Astrocyte of the hippocampus (primary cell): ENCODE measurements at regions not wholly inside any gene's neighbourhood (a gene's known extent, or its start where the extent isn't known, plus 50 kb on each side); places are given as distances from the start of the nearest gene placed in this dataset.
"Not testable (repeated sequence)": the region's sequence is repeated elsewhere in the genome, so short reads cannot be mapped to it uniquely, and the experiment has no call there.

Experiments
- DNase-seq: peaks from one replicate; pipeline ENCODE4 v3.0.0; 2011; ENCODE audit warnings: low read depth, low spot score

DNA sequence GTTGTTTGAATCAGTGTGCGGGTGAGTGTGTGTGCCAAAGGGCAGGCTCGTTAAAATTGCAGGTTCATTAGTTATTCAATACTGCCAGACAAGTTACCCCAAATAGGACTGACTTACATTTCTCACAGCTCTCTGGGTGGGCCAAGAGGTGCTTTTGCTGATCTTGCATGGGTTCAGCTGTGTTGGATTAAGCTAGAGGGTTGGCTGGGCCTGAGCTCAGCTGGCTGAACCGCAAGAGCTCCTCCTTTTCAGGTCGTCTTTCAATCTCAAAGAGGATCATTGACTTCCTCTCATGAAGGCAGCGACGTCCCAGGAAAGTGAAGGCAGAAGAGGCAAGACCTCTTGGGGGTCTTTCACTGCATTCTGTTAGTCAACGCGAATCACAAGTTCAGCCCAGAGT is 343.3 kb upstream of the FRG1 start:
- no peak for DNase-seq

DNA sequence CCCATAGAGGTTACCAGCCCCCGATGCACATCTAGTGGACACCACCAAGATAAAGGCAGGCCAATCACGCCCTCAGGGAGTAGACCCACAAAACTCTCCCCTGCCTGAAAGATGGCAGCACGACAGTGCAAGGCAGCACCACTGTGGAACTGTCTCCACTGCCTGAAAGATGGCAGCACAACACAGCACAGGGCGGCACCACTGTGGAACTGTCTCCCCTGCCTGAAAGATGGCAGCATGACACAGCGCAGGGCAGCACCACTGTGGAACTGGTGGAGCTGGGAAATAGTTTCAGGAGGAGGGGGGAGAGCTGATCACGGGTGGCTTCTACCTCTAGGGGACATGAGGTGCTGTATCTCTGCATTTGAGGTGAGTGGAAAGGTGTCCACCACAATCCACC is 340.4 kb upstream of the FRG1 start:
- no peak for DNase-seq

DNA sequence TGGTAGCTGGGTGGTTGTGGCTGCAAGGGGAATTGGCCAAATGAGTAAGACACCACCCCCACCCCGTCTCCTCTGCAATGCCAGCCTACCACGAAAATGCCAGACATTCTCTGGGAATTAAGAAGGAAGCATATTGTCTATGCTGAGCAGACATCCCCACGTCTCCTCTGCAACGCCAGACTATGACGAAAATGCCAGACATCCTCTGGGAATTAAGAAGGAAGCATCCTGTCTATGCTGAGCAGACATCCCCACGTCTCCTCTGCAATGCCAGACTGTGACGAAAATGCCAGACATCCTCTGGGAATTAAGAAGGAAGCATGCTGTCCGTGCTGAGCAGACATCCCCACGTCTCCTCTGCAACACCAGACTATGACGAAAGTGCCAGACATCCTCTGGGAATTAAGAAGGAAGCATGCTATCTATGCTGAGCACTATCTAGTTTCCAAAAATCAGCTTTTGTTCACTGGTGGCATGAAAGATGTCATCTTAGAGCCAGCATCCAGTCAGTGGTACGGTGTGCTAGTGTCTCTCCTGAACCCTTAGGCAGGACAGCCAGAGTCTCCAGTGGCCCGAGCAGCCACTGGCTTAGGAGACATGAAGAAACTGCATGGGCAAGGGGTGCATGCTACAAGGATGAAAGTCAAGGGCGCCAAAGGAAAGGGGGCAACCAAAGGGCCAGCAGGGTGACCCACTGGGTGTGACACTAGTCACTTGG is 339.8 kb upstream of the FRG1 start:
- DNase-seq: peak; percentile 1

DNA sequence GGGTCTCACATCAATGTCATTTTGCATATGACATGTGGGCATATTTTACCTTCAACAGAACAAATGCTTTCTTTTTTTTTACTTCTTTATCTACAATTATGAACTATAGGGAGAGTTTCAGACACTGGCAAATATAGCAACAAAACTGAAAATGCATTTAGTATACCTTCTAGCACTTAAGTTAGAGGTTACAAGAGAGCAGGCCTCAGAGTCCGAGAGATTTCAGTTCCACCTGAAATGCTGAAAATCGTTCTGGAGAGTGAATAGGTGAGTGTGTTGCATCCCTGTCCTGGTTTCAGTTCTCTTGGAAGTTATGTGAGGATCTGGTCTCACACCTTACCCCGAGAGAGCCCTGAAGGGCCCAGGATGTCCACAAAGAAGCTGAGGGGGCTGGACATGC is 337.8 kb upstream of the FRG1 start:
- DNase-seq: not testable (repeated sequence)

DNA sequence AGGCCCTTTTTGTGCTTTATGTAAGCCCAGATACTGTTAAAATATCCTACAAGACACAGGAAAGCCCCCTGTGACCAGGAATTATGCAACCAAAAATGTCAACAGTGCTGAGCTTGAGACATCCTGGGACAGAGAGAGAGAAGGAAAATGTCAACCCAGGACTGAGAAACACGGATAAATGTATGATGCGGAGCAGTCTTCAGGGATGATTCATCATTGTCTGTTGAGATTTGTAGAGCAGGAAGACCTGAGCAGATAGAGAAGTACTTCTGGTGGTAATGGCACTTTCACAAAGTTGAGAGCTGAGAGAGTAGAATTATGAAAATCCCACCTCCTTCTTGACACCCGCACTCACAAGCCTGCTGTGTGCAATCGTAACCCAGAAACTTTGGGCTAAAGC is 330.1 kb upstream of the FRG1 start:
- not testable (repeated sequence) for DNase-seq

DNA sequence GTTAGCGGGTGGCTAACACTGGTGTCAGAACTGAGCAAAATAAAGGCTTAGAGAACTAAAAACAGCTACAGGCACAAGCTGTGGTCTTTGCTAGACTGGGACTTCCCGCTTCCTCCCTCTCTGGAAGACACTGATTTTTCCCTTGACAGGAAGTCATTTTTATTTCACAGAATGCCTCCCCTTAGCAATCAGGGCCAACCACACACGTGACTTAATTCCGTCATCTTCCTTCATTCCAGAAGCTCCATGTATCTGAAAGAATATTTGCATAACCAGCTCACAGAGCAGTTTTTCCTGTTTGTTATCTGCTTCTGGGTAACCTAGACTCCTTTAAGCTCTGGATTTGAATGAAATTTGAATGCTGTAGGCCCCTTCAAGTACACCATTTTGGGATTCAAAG is 327.5 kb upstream of the FRG1 start:
- no peak for DNase-seq

DNA sequence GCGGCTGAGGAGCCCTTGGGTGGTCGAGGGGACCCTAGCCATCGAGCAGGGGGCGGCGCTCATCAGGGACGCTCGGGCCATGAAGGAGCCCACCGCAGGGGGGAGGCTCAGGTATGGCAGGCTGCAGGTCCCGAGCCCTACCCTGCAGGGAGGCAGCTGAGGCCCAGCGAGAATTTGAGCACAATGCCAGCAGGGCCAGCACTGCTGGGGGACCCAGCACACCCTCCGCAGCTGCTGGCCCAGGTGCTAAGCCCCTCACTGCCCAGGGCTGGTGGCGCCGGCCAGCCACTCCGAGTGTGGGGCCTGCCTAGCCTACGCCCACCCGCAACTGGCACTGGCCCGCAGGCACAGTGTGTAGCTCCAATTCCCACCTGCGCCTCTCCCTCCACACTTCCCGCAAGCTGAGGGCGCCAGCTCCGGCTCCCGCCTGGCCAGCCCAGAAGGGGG is 325.4 kb upstream of the FRG1 start:
- no peak for DNase-seq

DNA sequence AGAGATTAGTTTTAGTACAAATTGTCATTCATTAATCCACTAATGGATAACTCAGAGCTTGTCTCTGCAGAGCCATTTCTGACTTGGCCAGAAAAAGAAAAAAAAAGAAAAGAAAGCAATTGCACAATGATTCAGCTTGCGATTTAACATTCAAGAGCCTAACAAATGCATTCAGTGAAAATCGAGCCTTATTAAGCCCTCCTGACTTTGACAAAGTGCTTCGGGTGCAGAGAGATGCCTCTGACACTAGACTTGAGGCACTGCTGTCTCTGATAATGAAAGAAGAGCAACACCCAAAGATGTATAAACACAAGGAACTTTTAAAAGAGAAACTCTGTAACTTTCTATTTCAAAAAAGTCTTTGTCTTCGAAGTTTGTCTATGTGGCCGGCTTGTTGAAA is 322.9 kb upstream of the FRG1 start:
- DNase-seq: peak; percentile 1

DNA sequence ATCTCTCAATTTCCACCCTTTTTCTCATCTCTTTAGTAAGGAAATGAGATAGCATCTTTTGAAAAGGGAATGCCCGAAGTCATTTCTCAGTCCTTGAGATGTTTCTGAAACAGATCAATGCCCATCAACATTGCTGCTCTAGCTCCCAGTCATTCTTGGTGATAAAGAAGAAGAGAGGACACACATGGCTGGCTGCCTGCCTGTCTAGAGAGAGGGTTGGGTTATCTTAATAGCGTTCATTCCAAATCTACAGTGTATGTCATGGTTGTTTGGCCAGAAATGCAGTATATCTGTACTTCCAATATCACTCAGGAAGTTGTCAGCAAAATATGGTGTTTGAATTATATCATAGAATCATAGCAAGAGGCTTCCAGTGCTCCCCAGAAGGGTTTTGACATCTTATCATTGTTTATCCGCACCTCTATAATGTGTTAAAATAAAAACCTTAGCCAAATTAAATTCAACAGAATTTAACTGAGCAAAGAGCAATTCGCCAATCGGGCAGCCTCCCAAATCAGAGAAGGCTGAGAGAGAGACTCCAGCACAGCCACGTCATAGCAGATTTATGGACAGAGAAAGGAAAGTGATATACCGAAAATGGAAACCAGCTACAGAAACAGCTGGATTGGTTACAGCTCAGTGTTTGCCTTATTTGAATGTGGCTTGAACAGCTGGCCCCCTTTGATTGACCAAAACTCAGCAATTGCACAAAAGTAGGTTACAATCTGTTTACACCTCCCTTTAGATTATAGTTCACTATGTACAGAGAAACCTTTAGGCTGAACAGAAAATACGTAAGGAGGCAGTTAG is 321.0 kb upstream of the FRG1 start:
- not testable (repeated sequence) for DNase-seq

DNA sequence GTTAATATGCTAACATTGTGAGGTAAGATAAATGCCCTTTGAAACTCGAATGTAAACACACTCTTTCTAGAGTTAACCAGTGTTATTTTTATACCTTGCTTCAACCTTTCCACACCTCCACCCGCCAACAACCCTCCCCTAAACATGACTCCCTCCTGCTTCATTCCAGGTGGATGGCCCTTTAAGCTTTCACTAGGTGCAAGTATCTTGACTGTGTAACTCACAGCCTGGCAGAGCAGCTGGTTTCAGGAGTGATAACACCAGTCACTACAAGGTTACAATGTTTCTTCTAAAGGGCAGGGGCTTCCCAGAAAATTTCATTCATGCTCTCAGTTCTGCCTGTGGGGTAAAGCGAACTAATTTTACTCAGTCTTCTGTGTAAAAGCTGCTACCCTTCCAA is 318.1 kb upstream of the FRG1 start:
- not testable (repeated sequence) for DNase-seq

DNA sequence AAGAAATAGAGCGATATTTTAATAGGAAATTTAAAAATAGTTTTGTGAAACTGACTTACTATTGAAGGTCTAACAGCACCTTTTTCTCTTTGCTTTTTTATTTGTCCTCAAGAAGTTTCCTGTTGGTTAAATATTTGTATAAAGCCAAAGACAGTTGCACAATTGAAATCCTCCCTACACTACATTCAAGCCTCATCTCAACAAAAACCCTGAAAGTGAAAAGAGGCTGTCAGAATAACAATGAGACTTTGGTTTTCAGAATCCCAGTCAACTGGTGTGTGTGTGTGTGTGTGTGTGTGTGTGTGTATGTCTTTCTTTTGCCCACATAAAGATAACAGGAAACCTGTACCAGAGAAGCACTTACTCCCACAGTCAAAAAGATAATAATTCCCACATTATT is 313.6 kb upstream of the FRG1 start:
- DNase-seq: not testable (repeated sequence)

DNA sequence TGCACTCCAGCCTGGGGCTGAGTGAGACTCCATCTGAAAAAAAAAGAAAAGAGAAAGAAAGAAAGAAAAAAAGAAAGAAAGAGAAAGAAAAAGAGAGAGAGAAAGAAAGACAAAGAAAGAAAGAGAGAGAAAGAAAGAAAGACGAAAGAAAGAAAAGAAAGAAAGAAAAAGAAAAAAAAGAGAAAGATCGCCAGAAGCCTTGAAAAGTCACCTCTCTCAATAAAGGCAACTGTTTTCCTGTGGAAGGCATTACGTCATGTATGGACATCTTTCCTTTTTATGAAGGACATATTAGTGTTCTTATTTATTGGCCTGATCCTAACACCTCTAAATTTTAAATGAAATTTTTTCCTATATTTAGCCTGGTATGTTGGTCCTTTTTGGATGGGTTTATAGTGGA is 310.9 kb upstream of the FRG1 start:
- DNase-seq: not testable (repeated sequence)

DNA sequence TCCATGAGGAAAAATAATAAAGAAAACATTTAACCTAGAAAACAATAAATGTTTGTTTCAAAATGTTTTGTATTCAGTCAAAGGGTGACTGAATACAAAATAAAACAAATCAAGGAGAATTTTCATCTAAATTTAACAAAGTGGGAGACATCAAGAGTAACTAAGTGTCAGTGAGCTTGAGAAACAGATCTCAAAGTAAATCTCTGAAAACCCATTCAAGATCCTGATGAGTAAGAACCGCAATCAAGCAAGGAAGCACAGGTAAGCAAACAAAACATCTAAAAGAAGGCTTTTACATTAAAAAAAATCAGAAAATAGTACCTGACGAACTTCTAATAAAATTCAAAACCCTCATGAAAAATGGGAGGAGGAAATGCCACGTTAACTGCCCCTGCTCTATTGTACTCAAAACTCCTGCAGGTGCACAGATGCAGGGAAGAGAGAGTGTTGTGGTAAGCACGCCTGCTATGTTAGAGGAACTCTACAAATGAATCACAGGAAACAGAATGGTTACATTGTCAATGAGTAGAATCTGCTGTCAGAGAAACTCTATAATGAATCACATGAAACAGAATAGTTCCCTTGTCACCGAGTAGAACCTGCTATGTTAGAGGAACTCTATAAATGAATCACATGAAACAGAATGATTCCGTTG is 309.6 kb upstream of the FRG1 start:
- DNase-seq: not testable (repeated sequence)

DNA sequence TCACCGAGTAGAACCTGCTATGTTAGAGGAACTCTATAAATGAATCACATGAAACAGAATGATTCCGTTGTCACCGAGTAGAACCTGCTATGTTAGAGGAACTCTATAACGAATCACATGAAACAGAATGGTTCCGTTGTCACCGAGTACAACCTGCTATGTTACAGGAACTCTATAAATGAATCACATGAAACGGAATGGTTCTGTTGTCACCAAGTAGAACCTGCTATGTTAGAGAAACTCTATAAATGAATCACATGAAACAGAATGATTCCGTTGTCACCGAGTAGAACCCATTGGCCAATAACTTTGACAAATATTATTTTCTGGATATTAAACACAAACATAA is 309.1 kb upstream of the FRG1 start:
- DNase-seq: not testable (repeated sequence)

DNA sequence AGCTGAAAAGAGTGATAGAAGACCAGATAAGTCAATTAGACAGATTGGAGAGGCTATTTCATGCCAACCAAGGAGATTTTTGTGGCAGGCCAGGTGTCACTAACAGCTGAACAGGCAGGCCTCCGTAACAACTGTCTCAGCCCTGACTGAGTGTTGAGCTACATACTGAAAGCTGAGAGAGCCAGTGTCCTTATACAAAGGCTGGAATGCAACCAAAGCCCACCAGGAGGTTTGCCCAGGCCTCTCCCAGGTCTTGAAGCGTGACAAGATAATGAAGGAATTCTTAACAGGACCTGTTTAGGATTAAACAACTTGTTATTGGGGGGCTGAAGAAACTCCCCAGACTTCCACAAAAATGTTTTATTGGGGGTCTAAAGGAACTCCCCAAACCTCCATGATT is 290.2 kb upstream of the FRG1 start:
- DNase-seq: not testable (repeated sequence)

DNA sequence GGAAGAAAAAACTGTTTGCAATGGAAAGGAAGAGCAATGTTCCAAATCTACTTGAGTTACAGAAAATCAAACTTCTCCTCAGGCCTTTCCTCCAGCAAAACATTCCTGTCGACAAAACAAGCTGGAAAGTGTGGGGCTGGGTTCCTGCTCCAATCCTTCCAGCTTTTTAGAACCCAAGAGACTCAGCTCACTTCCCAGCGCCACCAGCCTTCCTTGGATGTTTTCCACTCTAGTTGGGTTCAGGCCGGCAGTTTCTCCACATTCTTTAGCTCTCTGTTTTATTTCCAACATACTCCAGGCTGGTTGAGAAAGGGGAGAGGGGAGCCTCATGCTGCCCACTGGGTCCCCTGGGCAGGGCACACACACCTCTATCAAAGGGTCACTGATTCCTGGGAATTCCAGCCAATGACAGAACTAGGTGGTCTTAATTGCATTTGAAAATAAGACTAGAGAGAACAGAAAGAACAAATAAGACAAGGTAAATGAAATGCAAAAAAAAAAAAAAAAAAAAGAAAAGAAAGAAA is 287.5 kb upstream of the FRG1 start:
- not testable (repeated sequence) for DNase-seq

DNA sequence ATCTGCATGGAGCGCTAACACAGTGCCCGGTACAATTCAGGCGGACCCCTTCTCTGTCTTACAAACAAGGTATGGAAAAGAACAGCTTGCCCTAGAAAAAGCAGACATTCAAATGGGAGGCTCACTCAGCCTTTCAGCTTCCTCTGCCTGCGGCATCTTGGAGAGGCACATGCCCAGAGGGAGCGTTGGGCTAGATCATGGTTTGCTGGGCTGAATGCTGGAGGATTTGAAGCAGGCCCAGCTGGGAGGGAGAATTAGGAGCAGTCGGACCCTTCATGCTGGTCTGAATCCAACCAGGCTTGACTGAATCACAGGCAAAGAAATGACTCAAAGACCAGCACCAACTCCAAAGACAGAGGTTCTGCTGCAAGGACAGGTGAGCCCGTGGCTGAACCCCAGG is 286.7 kb upstream of the FRG1 start:
- DNase-seq: not testable (repeated sequence)

DNA sequence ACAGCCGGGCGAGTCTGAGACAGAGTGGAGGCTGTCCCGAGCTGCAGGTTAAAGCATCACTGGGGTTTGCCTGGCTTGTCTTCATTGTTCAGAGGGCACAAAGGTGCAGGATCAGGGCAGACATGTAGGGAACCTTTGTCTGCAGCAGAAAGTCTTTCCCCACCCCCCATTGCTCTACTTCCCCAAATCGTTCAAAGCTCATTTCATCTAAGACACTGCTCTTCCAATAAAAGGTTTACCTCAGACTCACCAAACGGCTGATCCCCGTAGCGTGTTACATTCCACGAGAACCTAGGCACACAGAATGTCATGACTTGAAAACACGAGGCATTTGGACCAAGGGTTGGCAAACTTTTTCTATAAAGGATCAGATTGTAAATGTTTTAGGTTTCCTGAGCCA is 286.3 kb upstream of the FRG1 start:
- not testable (repeated sequence) for DNase-seq

DNA sequence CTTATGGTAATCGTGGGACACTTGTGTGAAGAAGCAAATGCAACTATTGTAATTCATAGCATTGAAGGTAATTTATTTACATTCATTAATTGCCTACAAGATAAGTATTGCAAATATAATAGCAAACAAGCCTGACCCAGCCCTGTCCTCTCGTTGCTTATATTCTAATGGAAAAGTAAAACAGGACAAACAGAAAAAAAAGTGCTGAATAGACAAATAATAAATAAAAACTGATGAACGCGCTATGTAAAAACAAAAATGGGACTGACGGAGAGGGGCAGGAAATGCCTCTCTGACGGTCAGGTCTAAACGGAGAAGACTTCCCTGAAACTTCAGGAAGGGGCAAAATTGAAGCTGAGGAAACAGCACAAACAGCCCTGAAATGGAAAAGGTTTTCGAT is 284.9 kb upstream of the FRG1 start:
- DNase-seq: not testable (repeated sequence)

DNA sequence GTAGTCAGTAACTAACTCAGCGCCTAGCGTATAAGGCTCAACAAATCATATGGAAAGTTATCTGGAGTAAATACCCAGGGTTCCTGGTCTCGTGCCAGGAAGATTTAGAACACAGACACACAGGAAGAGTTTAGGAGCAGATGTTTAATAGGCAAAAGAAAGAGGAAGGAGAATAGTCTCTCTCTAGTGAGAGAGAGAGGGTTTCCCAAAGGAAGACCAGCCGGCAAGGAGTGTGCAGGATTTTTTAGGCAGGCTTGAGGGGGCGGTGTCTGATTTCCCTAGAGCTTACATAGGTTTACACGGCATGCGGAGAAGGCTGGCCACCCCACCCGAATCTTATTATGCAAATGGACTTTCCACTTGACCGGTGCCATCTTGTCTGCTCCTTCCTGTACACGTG is 284.0 kb upstream of the FRG1 start:
- DNase-seq: no peak

DNA sequence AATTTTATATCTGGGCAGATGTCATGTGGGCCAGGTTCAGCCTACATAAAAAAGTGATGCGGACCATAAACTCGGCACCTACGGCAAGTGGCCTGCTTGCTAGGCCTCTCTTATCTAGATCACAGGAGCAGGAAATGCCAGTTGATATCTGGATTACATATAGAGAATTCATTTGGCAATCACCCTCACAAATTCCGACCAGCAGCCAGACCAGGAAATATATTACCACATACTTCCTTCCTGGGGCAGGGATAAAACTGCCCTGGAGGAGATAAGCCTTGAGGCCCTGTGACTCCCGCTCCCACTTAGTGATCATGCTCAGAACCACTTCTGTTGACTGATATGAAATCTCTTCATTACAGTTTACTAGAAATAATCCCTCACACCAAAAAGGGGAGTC is 282.4 kb upstream of the FRG1 start:
- not testable (repeated sequence) for DNase-seq

DNA sequence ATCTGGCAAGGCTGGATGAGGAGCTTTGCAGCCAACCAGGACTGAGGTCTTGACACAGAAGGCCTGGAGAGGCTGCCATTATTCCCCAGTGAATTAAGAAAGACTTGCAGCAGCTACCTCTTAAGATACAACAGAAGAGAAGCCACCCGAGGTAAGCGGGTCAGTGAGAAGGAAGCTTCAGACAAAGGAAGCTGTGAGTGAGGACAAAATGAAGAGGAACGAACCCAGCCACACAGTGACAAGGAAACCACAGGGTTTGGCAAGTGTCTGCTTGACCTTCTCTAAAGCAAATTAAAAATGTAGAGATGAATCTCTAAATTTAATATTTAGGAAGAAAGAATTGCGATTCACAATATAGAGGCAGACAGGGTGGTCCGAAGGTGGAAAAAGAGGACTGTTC is 281.8 kb upstream of the FRG1 start:
- not testable (repeated sequence) for DNase-seq
